H1 (cell line): ENCODE measurements at regions not wholly inside any gene's neighbourhood (a gene's known extent, or its start where the extent isn't known, plus 50 kb on each side); places are given as distances from the start of the nearest gene placed in this dataset.

Experiments used
- EP300 ChIP-seq, 2 experiments: IDR thresholded peaks; 1 replicate in 1 of 2; 2 replicates in 1 of 2; pipeline ENCODE4 v1.6.1; 2011 to 2012; ENCODE audit warnings: low read depth in 2 of 2, low read length in 2 of 2, mild to moderate bottlenecking in 2 of 2, borderline replicate concordance in 1 of 2, inconsistent platforms in 1 of 2, moderate library complexity in 1 of 2
- HDAC2 ChIP-seq, 2 experiments: fragments of 300-600 bp in 1 of 2; sonication (generic) in 1 of 2; IDR thresholded peaks; 2 replicates each; pipeline ENCODE4 v1.6.1; 2011 to 2012; ENCODE audit warnings: low read depth in 2 of 2, low read length in 2 of 2, mild to moderate bottlenecking in 2 of 2, moderate library complexity in 2 of 2, borderline replicate concordance in 1 of 2, inconsistent platforms in 1 of 2
- JUND ChIP-seq: IDR thresholded peaks from 2 replicates; pipeline ENCODE4 v1.6.1; 2011; ENCODE audit warnings: mild to moderate bottlenecking, improper control_type of control experiment, low read length
- RBBP5 ChIP-seq: IDR thresholded peaks from 2 replicates; pipeline ENCODE4 v1.7.1; 2012; ENCODE audit warnings: low read depth, mild to moderate bottlenecking, inconsistent platforms, low read length, moderate library complexity, borderline replicate concordance
- RFX5 ChIP-seq: IDR thresholded peaks from 2 replicates; pipeline ENCODE4 v1.6.1; 2011; ENCODE audit warnings: low read depth, low read length, improper control_type of control experiment, borderline replicate concordance
- SIN3A ChIP-seq, 2 experiments: IDR thresholded peaks in 1 of 2; conservative IDR thresholded peaks in 1 of 2; 2 replicates each; pipeline ENCODE4 v1.6.1; 2011 to 2012; ENCODE audit warnings: low read length in 2 of 2, improper control_type of control experiment in 1 of 2, low read depth in 1 of 2, mild to moderate bottlenecking in 1 of 2
- SRF ChIP-seq: IDR thresholded peaks from 2 replicates; pipeline ENCODE4 v1.6.1; 2011; ENCODE audit warnings: mild to moderate bottlenecking, low read depth, low read length, moderate library complexity
- TF ChIP-seq, protein P1 (sequence below), 3 experiments: IDR thresholded peaks; 1 replicate in 2 of 3; 2 replicates in 1 of 3; pipeline versions ENCODE4 v1.5.1 to v1.6.1; 2011; ENCODE audit warnings: low read length in 3 of 3, mild to moderate bottlenecking in 3 of 3, inconsistent platforms in 2 of 3, low read depth in 1 of 3, moderate library complexity in 1 of 3; ENCODE audit not compliant: insufficient read depth in 1 of 3; ENCODE audit errors: control extremely low read depth in 1 of 3
- TF ChIP-seq, protein P2 (sequence below): IDR thresholded peaks from 2 replicates; pipeline ENCODE4 v1.6.1; 2012; ENCODE audit warnings: inconsistent platforms

DNA sequence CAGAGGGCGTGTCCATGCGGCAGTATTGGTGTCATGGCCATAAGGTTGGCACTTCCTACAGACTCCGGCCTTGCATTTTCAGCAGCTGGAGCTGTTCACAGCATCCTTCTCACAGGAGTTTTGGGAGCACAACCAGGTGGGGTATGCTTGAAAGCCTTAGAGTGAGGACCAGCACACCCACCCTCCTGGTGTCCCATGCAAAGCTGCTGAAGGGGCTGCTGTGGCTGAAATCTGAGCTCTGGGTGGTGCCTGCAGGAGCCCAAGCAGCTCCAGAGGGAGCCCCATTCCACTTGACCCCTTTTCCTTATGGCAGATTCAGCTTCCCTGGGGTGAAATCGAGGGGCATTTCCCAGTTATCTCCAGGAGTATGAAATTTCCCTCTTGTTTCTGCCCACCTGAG lies 74.0 kb upstream of the BHLHE23 start (continued):
- TF ChIP-seq, protein P1, sequence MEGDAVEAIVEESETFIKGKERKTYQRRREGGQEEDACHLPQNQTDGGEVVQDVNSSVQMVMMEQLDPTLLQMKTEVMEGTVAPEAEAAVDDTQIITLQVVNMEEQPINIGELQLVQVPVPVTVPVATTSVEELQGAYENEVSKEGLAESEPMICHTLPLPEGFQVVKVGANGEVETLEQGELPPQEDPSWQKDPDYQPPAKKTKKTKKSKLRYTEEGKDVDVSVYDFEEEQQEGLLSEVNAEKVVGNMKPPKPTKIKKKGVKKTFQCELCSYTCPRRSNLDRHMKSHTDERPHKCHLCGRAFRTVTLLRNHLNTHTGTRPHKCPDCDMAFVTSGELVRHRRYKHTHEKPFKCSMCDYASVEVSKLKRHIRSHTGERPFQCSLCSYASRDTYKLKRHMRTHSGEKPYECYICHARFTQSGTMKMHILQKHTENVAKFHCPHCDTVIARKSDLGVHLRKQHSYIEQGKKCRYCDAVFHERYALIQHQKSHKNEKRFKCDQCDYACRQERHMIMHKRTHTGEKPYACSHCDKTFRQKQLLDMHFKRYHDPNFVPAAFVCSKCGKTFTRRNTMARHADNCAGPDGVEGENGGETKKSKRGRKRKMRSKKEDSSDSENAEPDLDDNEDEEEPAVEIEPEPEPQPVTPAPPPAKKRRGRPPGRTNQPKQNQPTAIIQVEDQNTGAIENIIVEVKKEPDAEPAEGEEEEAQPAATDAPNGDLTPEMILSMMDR (IDR thresholded peaks at IDR 0.05; ENCODE audit: control extremely low read depth in 1 of 3, insufficient read depth in 1 of 3, low read depth in 1 of 3, low read length in 3 of 3): no peak
- TF ChIP-seq SRF: no peak
- TF ChIP-seq JUND: no peak
- TF ChIP-seq SIN3A (conservative IDR thresholded peaks at IDR 0.05 in 1 of 2, IDR thresholded peaks at IDR 0.05 in 1 of 2; ENCODE audit: low read depth in 1 of 2, low read length in 2 of 2): no peak
- TF ChIP-seq, protein P2, sequence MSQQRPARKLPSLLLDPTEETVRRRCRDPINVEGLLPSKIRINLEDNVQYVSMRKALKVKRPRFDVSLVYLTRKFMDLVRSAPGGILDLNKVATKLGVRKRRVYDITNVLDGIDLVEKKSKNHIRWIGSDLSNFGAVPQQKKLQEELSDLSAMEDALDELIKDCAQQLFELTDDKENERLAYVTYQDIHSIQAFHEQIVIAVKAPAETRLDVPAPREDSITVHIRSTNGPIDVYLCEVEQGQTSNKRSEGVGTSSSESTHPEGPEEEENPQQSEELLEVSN: no peak
- TF ChIP-seq HDAC2 (IDR thresholded peaks at IDR 0.05; ENCODE audit: borderline replicate concordance in 1 of 2, low read depth in 2 of 2, low read length in 2 of 2): no peak
- no peak for TF ChIP-seq RBBP5
- TF ChIP-seq EP300 (IDR thresholded peaks at IDR 0.05; ENCODE audit: borderline replicate concordance in 1 of 2, low read depth in 2 of 2, low read length in 2 of 2): no peak
- TF ChIP-seq RFX5: no peak
